ENCODE measurements at regions not wholly inside any gene's neighbourhood (a gene's known extent, or its start where the extent isn't known, plus 50 kb on each side); places are given as distances from the start of the nearest gene placed in this dataset.

- intact Hi-C loops (cut with DNase I; ENCODE audit: low total_unique reads), result no loop called here
- DNase-seq (ENCODE audit: low spot score in 2 of 2), result no peak
Measured at GRCh38 chr7:25907214-25907613, 244.8 kb upstream of the NFE2L3 start.

GRCh38 chr7:25907731-25908130, 244.3 kb upstream of the NFE2L3 start:
- no peak overlapping the region for H3K27ac ChIP-seq
- no peaks in the 10 kb centered on the region for H3K4me1 ChIP-seq
- H3K27me3 ChIP-seq, result no peaks in the 10 kb centered on the region
- H3K36me3 ChIP-seq, result no peaks in the 10 kb centered on the region
- H3K9me3 ChIP-seq, result no peaks in the 10 kb centered on the region
- intact Hi-C loops (cut with DNase I; ENCODE audit: low total_unique reads), result no loop called here
- DNase-seq (ENCODE audit: low spot score in 2 of 2), result no peak
- no peak overlapping the region for H3K4me3 ChIP-seq
- TF ChIP-seq CTCF (IDR thresholded peaks at IDR 0.05) (no peak), POLR2A (IDR thresholded peaks at IDR 0.05) (no peak), POLR2AphosphoS5 (IDR thresholded peaks at IDR 0.05) (no peak)

More at GRCh38 chr7:25907214-25907613, 244.8 kb upstream of the NFE2L3 start:
- no peak overlapping the region for H3K27ac ChIP-seq
- H3K27me3 ChIP-seq, result no peaks in the 10 kb centered on the region
- no peaks in the 10 kb centered on the region for H3K9me3 ChIP-seq
- no peaks in the 10 kb centered on the region for H3K4me1 ChIP-seq
- H3K4me3 ChIP-seq, result no peak overlapping the region
- TF ChIP-seq POLR2AphosphoS5 (IDR thresholded peaks at IDR 0.05), result no peak
- TF ChIP-seq POLR2A (IDR thresholded peaks at IDR 0.05), result no peak
- no peak for TF ChIP-seq CTCF (IDR thresholded peaks at IDR 0.05)
- H3K36me3 ChIP-seq, result no peaks in the 10 kb centered on the region

GRCh38 chr7:25908154-25908949, 243.6 kb upstream of the NFE2L3 start:
- H3K27me3 ChIP-seq, result no peaks in the 10 kb centered on the region
- no peaks in the 10 kb centered on the region for H3K36me3 ChIP-seq
- TF ChIP-seq CTCF (IDR thresholded peaks at IDR 0.05), result no peak
- no peak for TF ChIP-seq POLR2A (IDR thresholded peaks at IDR 0.05)
- TF ChIP-seq POLR2AphosphoS5 (IDR thresholded peaks at IDR 0.05), result no peak
- no peak for DNase-seq (ENCODE audit: low spot score in 2 of 2)
- intact Hi-C loops (cut with DNase I; ENCODE audit: low total_unique reads), result no loop called here
- no peaks in the 10 kb centered on the region for H3K4me1 ChIP-seq
- no peak overlapping the region for H3K4me3 ChIP-seq
- H3K9me3 ChIP-seq, result no peaks in the 10 kb centered on the region
- no peak overlapping the region for H3K27ac ChIP-seq

- no peak overlapping the region for H3K4me3 ChIP-seq
- no peaks in the 10 kb centered on the region for H3K4me1 ChIP-seq
- DNase-seq (ENCODE audit: low spot score in 2 of 2), result no peak
- intact Hi-C loops (cut with DNase I; ENCODE audit: low total_unique reads), result no loop called here
- H3K27me3 ChIP-seq, result peaks cover 0 to 5% of the 10 kb centered on the region in 2 donors
- no peak overlapping the region for H3K27ac ChIP-seq
- TF ChIP-seq CTCF (IDR thresholded peaks at IDR 0.05) (no peak), POLR2A (IDR thresholded peaks at IDR 0.05) (no peak), POLR2AphosphoS5 (IDR thresholded peaks at IDR 0.05) (no peak)
- H3K9me3 ChIP-seq, result no peaks in the 10 kb centered on the region
- H3K36me3 ChIP-seq, result no peaks in the 10 kb centered on the region
Measured at GRCh38 chr7:25911738-25912607, 240.0 kb upstream of the NFE2L3 start.

Data from breast epithelium (tissue), 4 donors.